ENCODE measurements at regions not wholly inside any gene's neighbourhood (a gene's known extent, or its start where the extent isn't known, plus 50 kb on each side); places are given as distances from the start of the nearest gene placed in this dataset.
A peak's percentile ranks its signal among the peaks of the same experiment; 100 is the strongest.

DNA sequence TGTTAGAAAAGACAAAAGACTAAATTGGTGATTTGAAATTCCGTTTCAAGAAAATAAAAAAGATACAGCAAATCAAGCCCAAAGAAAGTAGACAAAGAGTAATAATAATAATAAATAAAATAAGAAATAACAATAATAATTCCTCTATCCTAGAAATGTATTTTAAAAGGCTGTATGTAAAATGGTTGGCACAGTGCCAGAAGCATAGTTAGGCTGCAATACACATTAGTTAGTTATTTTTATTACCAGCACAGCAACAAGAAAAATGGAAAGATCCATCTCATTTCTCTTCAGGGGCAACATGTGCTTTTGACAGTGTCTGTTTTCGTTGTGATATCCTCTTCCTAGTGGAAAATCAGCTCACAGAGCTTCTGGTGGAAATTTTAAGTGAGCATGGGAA is 174.1 kb upstream of the TMTC1 start (continued):
- TF ChIP-seq ZNF521 (tag by site-specific recombination; IDR thresholded peaks at IDR 0.05) (no peak), ZNF394 (tag by site-specific recombination; IDR thresholded peaks at IDR 0.05; ENCODE audit: borderline replicate concordance) (no peak), ZNF707 (tag by site-specific recombination; IDR thresholded peaks at IDR 0.05) (no peak), REST (tag by site-specific recombination; IDR thresholded peaks at IDR 0.05) (no peak), ZNF132 (tag by site-specific recombination; IDR thresholded peaks at IDR 0.05; ENCODE audit: borderline replicate concordance) (no peak), ZNF544 (tag by site-specific recombination; IDR thresholded peaks at IDR 0.05) (0 out of 2 replicates have a peak, but pooled peaks have one; percentile 51)

GRCh38 chr12:29945904-29946303 is 162.2 kb upstream of the TMTC1 start:
- no peaks in the 10 kb centered on the region for H3K4me1 ChIP-seq (ENCODE audit: control insufficient read depth, insufficient read depth, low read length)
- ChIA-PET CTCF (no interaction called here), POLR2A (no interaction called here)
- H3K36me3 ChIP-seq (ENCODE audit: control insufficient read depth in 2 of 2, insufficient read depth in 1 of 2, low read length in 2 of 2), result no peaks in the 10 kb centered on the region
- no peak overlapping the region for H3K27ac ChIP-seq (ENCODE audit: extremely low read depth, low read depth, low read length)
- TF ChIP-seq ZSCAN5A (tag by site-specific recombination; IDR thresholded peaks at IDR 0.05) (no peak), ZBTB10 (tag by site-specific recombination; IDR thresholded peaks at IDR 0.05) (no peak), GFI1B (tag by site-specific recombination; IDR thresholded peaks at IDR 0.05) (no peak), ZNF157 (tag by site-specific recombination; IDR thresholded peaks at IDR 0.05) (no peak)
- TF ChIP-seq, protein P1, sequence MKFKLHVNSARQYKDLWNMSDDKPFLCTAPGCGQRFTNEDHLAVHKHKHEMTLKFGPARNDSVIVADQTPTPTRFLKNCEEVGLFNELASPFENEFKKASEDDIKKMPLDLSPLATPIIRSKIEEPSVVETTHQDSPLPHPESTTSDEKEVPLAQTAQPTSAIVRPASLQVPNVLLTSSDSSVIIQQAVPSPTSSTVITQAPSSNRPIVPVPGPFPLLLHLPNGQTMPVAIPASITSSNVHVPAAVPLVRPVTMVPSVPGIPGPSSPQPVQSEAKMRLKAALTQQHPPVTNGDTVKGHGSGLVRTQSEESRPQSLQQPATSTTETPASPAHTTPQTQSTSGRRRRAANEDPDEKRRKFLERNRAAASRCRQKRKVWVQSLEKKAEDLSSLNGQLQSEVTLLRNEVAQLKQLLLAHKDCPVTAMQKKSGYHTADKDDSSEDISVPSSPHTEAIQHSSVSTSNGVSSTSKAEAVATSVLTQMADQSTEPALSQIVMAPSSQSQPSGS (tag by site-specific recombination; IDR thresholded peaks at IDR 0.05; ENCODE audit: low read depth), result peak; percentile 35; the same call in 1 of the 2 replicates
- H3K9me3 ChIP-seq (ENCODE audit: control insufficient read depth, insufficient read depth, low read depth, low read length), result no peaks in the 10 kb centered on the region
- H3K4me3 ChIP-seq (ENCODE audit: low read depth, low read length), result no peak overlapping the region

- no peak overlapping the region for H3K27ac ChIP-seq (ENCODE audit: extremely low read depth, low read depth, low read length)
- TF ChIP-seq KLF16 (tag by site-specific recombination; IDR thresholded peaks at IDR 0.05) (no peak), BCL6B (tag by site-specific recombination; IDR thresholded peaks at IDR 0.05) (no peak), KLF8 (tag by site-specific recombination; IDR thresholded peaks at IDR 0.05) (no peak)
- TF ChIP-seq, protein P1 (tag by site-specific recombination; IDR thresholded peaks at IDR 0.05; ENCODE audit: low read depth), result peak; percentile 62
- no peaks in the 10 kb centered on the region for H3K36me3 ChIP-seq (ENCODE audit: control insufficient read depth in 2 of 2, insufficient read depth in 1 of 2, low read length in 2 of 2)
- CTCF ChIA-PET, result no interaction called here
- H3K4me1 ChIP-seq (ENCODE audit: control insufficient read depth, insufficient read depth, low read length), result no peaks in the 10 kb centered on the region
- POLR2A ChIA-PET, result no interaction called here
- no peaks in the 10 kb centered on the region for H3K9me3 ChIP-seq (ENCODE audit: control insufficient read depth, insufficient read depth, low read depth, low read length)
- H3K4me3 ChIP-seq (ENCODE audit: low read depth, low read length), result no peak overlapping the region
Measured at GRCh38 chr12:29944269-29945000, 160.7 kb upstream of the TMTC1 start.

Data from HEK293 (cell line).